HCT116 (cell line): ENCODE measurements at regions not wholly inside any gene's neighbourhood (a gene's known extent, or its start where the extent isn't known, plus 50 kb on each side); places are given as distances from the start of the nearest gene placed in this dataset.

Source experiments
- ATAC-seq: fragments of 200-7000 bp; cut with Tn5 transposase; 2 replicates; pipeline ENCODE4 v1.9.1; 2020; ENCODE audit warnings: mild to moderate bottlenecking, moderate library complexity
- BruUV-seq: library from RNA; stranded (reverse); fragments of 400-500 nt; replicated peaks from 2 replicates; lab custom pipeline; 2021; lab: Mats Ljungman, UMichigan
- CTCF ChIA-PET: fragments of 300-600 bp; sonication (Branson Sonifier 250); formaldehyde crosslinking; loops from one replicate; lab custom pipeline; 2021; ENCODE audit warnings: antibody characterized with exemption; lab: Charles Lee
- POLR2A ChIA-PET: fragments of 300-600, 350-600 bp; sonication (Branson Sonifier 250); formaldehyde crosslinking; loops from one replicate; lab custom pipeline; 2021; ENCODE audit warnings: antibody characterized with exemption; lab: Charles Lee
- RAD21 ChIA-PET, 2 experiments: fragments of 300-600 bp; sonication (Branson Sonifier 250); formaldehyde crosslinking; loops; one replicate each; lab custom pipeline; 2023; ENCODE audit warnings: low total read pairs in 2 of 2; ENCODE audit not compliant: uncharacterized antibody in 2 of 2, unreplicated experiment in 2 of 2, low non-redundant PET in 1 of 2; lab: Charles Lee
- DNase-seq: peaks from one replicate; pipeline ENCODE4 v3.0.0-alpha.2; 2010; ENCODE audit warnings: low read depth, low spot score
- H2AFZ ChIP-seq: fragments of 200-600 bp; shearing (Covaris generic), sonication (generic); 2 replicates; pipeline ENCODE4 v1.6.1; 2017; ENCODE audit warnings: low read depth, mixed run types, mixed read lengths, antibody characterized with exemption, low read length; ENCODE audit not compliant: poor library complexity, severe bottlenecking
- H3K27ac ChIP-seq: 2 replicates; pipeline ENCODE4 v1.5.1; 2012; ENCODE audit warnings: low read depth, low read length
- H3K27me3 ChIP-seq: fragments of 200-600 bp; sonication (generic); 2 replicates; pipeline ENCODE4 v1.6.1; 2016; ENCODE audit warnings: mixed run types, low read length, mixed read lengths; ENCODE audit not compliant: insufficient read depth
- H3K36me3 ChIP-seq, 2 experiments: fragments of 200-500 bp in 1 of 2; fragments of 200-600 bp in 1 of 2; sonication (Bioruptor generic) in 1 of 2; sonication (generic) in 1 of 2; 2 replicates each; pipeline versions ENCODE4 v1.5.1 to v1.6.1; 2014 to 2016; ENCODE audit warnings: low read length in 2 of 2, inconsistent platforms in 1 of 2, mixed read lengths in 1 of 2, mixed run types in 1 of 2; ENCODE audit not compliant: insufficient read depth in 2 of 2, control insufficient read depth in 1 of 2
- H3K4me1 ChIP-seq, 2 experiments: fragments of 200-600 bp in 1 of 2; sonication (generic) in 1 of 2; 2 replicates each; pipeline versions ENCODE4 v1.5.1 to v1.6.1; 2012 to 2017; ENCODE audit warnings: low read length in 2 of 2, inconsistent platforms in 1 of 2, mild to moderate bottlenecking in 1 of 2, mixed read lengths in 1 of 2, mixed run types in 1 of 2, moderate library complexity in 1 of 2; ENCODE audit not compliant: insufficient read depth in 2 of 2, control insufficient read depth in 1 of 2
- H3K4me2 ChIP-seq: fragments of 200-600 bp; sonication (generic); 2 replicates; pipeline ENCODE4 v1.6.1; 2017; ENCODE audit warnings: mixed run types, low read length, mixed read lengths
- H3K4me3 ChIP-seq, 2 experiments: fragments of 200-600 bp in 1 of 2; sonication (generic) in 1 of 2; replicated peaks in 1 of 2; 2 replicates each; pipeline ENCODE4 v1.5.1; 2011 to 2016; ENCODE audit warnings: low read length in 2 of 2, control low read depth in 1 of 2, low read depth in 1 of 2, mild to moderate bottlenecking in 1 of 2, mixed read lengths in 1 of 2, mixed run types in 1 of 2
- H3K79me2 ChIP-seq: fragments of 200-600 bp; sonication (generic); 2 replicates; pipeline ENCODE4 v1.6.1; 2017; ENCODE audit warnings: mild to moderate bottlenecking, mixed run types, low read length, moderate library complexity, mixed read lengths; ENCODE audit not compliant: insufficient read depth
- H3K9ac ChIP-seq: fragments of 200-600 bp; sonication (generic); 2 replicates; pipeline ENCODE4 v1.6.1; 2016; ENCODE audit warnings: low read length, mixed read lengths
- H3K9me2 ChIP-seq: fragments of 200-600 bp; sonication (generic), shearing (Covaris generic); 2 replicates; pipeline ENCODE4 v1.6.1; 2017; ENCODE audit warnings: mixed run types, mild to moderate bottlenecking, moderate library complexity; ENCODE audit not compliant: insufficient read depth
- H3K9me3 ChIP-seq, 2 experiments: fragments of 200-500 bp in 1 of 2; fragments of 200-600 bp in 1 of 2; sonication (Bioruptor generic) in 1 of 2; sonication (generic) in 1 of 2; 2 replicates each; pipeline ENCODE4 v1.6.1; 2014 to 2017; ENCODE audit warnings: low read length in 2 of 2, mixed read lengths in 2 of 2, inconsistent platforms in 1 of 2, low read depth in 1 of 2, mild to moderate bottlenecking in 1 of 2, mixed run types in 1 of 2, moderate library complexity in 1 of 2; ENCODE audit not compliant: control insufficient read depth in 1 of 2, insufficient read depth in 1 of 2
- H4K20me1 ChIP-seq: fragments of 200-600 bp; sonication (generic), shearing (Covaris generic); 2 replicates; pipeline ENCODE4 v1.6.1; 2017; ENCODE audit warnings: mixed run types, mild to moderate bottlenecking, moderate library complexity; ENCODE audit not compliant: insufficient read depth
- CBX3 ChIP-seq: IDR thresholded peaks from 2 replicates; pipeline ENCODE4 v1.6.1; 2012; ENCODE audit warnings: low read depth
- EGR1 ChIP-seq: IDR thresholded peaks from 2 replicates; pipeline ENCODE4 v1.6.1; 2012; ENCODE audit warnings: low read depth
- ELF1 ChIP-seq: IDR thresholded peaks from 2 replicates; pipeline ENCODE4 v1.6.1; 2012; ENCODE audit warnings: low read depth, borderline replicate concordance
- JUND ChIP-seq: IDR thresholded peaks from 2 replicates; pipeline ENCODE4 v1.6.1; 2012
- POLR2A ChIP-seq: IDR thresholded peaks from 2 replicates; pipeline ENCODE4 v1.7.0; 2011; ENCODE audit warnings: borderline replicate concordance; ENCODE audit not compliant: insufficient read depth, insufficient read length; ENCODE audit errors: extremely low read depth
- RAD21 ChIP-seq: IDR thresholded peaks from 2 replicates; pipeline ENCODE4 v1.6.1; 2012; ENCODE audit warnings: low read depth, mild to moderate bottlenecking
- SP1 ChIP-seq: IDR thresholded peaks from 2 replicates; pipeline ENCODE4 v1.6.1; 2012; ENCODE audit warnings: low read depth
- ZBTB33 ChIP-seq: IDR thresholded peaks from 2 replicates; pipeline ENCODE4 v1.6.1; 2011; ENCODE audit warnings: mild to moderate bottlenecking, low read length, moderate library complexity; ENCODE audit not compliant: insufficient replicate concordance; ENCODE audit errors: extremely low read depth
- ZNF274 ChIP-seq: fragments of 200-500 bp; sonication (Bioruptor generic); IDR thresholded peaks from 2 replicates; pipeline ENCODE4 v1.6.1; 2014; ENCODE audit warnings: mild to moderate bottlenecking, low read depth, low read length, inconsistent platforms
- intact Hi-C: fragments of 100-400 bp; cut with micrococcal nuclease; formaldehyde crosslinking; loops from 2 replicates; pipeline ENCODE4 v1.10.0; 2022

GRCh38 chr17:77487211-77487629 lies 346.5 kb downstream of the SEC14L1 start:
- Histone ChIP-seq H3K79me2 (peaks cover 32% of the 10 kb centered on the region), H3K9me2 (no peaks in the 10 kb centered on the region), H3K4me3 (no peak overlapping the region), H2AFZ (no peak overlapping the region), H3K4me1 (no peaks in the 10 kb centered on the region), H3K9ac (no peak overlapping the region), H3K36me3 (peaks cover 17 to 49% of the 10 kb centered on the region in 2 experiments), H3K4me2 (no peak overlapping the region), H3K9me3 (peaks cover 0 to 9% of the 10 kb centered on the region in 2 experiments; a peak in 1 of 4 replicates), H4K20me1 (no peaks in the 10 kb centered on the region)
- no TSS peak for BruUV-seq
- intact Hi-C loops = no loop called here
- ATAC-seq = no peak
- ChIA-PET RAD21 (no interaction called here), POLR2A (no interaction called here), CTCF (no interaction called here)
- TF ChIP-seq ELF1 (no peak), ZBTB33 (no peak), EGR1 (no peak), POLR2A (no peak), SP1 (no peak), JUND (no peak), ZNF274 (no peak)
- TF ChIP-seq, all 23 proteins: peak for 0
- Histone ChIP-seq H3K27ac (no peak overlapping the region), H3K27me3 (no peaks in the 10 kb centered on the region)
- DNase-seq = no peak

- Histone ChIP-seq H3K36me3 (peaks cover 20 to 42% of the 10 kb centered on the region in 2 experiments), H3K4me3 (no peak overlapping the region)
- no peak for ATAC-seq
Observed at GRCh38 chr17:77487677-77488530, 347.1 kb downstream of the SEC14L1 start.

More at GRCh38 chr17:77487677-77488530, 347.1 kb downstream of the SEC14L1 start:
- peaks cover 32% of the 10 kb centered on the region for H3K79me2 ChIP-seq
- no peak overlapping the region for H3K27ac ChIP-seq
- ChIA-PET CTCF (no interaction called here), POLR2A (no interaction called here), RAD21 (no interaction called here)
- H3K27me3 ChIP-seq = no peaks in the 10 kb centered on the region
- H3K9me3 ChIP-seq = peaks cover 0 to 9% of the 10 kb centered on the region in 2 experiments; a peak in 1 of 4 replicates
- intact Hi-C loops = no loop called here
- BruUV-seq = no TSS peak
- H2AFZ ChIP-seq = no peak overlapping the region
- DNase-seq = no peak
- no peak overlapping the region for H3K9ac ChIP-seq
- TF ChIP-seq SP1 = no peak
- no peak for TF ChIP-seq CBX3
- no peak for TF ChIP-seq RAD21
- H3K9me2 ChIP-seq = no peaks in the 10 kb centered on the region
- no peaks in the 10 kb centered on the region for H4K20me1 ChIP-seq
- H3K4me1 ChIP-seq = no peaks in the 10 kb centered on the region
- H3K4me2 ChIP-seq = no peak overlapping the region
